ENCODE measurements at regions not wholly inside any gene's neighbourhood (a gene's known extent, or its start where the extent isn't known, plus 50 kb on each side); places are given as distances from the start of the nearest gene placed in this dataset.
"Not testable (repeated sequence)": the region's sequence is repeated elsewhere in the genome, so short reads cannot be mapped to it uniquely, and the experiment has no call there.

- DNase-seq, result no peak
Observed at GRCh38 chr13:48810013-48810412, 156.3 kb downstream of the CYSLTR2 start.

DNA sequence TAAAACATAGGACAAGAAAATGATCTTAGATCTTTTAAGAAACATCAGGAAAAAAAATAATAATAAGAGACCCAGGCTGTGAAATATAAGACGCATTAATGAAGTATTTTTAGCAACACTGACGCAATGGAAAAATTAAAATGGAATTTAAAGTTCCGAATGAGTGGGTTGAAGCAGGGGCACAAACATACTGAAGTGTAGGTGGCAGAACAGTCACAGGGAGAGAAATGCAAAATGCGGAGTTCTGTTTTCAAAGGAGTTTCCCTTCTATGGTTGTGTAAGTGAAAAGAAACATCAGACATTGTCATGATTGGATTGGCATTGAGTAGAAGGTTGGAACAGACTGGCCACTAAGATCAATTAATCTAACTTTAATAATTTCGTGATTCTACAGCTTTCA, 159.8 kb downstream of the CYSLTR2 start:
- no peak for DNase-seq

DNA sequence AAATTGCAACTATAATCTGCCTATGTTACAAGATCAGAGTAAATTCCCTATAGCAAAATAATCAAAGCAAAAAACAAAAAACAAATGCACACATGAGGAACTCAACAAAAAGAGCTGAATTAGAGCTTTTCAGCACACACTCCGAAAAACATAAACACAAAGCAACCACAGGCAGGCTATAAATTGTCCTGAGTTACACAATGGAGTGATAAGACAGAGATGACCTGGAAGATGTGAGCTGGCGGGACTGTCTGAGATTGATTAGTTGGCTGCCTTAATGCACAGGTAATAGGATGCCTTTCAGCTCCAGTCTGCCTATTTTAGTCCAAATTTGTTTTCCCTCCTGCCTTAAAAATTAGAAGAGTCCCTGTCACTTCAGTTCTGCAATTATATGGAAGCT, 159.0 kb upstream of the FNDC3A start:
- no peak for DNase-seq

GRCh38 chr13:48817166-48817802, 158.4 kb upstream of the FNDC3A start:
- no peak for DNase-seq

- no peak for DNase-seq
Observed at GRCh38 chr13:48818495-48819356, 157.0 kb upstream of the FNDC3A start.

DNA sequence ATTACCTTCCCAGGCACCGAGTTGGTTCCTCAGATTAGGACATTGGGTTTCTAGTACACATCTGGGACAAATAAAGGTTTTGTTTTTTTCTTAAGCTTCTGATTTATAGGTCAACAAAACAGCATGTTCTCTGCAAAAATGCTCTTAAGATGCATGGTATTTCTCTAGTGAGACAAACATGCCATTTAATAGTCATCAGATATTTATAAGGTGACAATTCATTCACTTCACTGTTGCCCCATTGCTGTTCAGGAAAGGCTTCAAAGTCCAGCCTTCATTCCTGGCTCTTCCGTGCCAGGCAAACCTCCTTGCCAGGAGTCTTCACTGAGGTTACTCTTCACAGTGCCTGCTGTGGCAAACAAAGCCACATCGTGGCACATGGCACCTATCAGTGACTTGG, 156.3 kb upstream of the FNDC3A start:
- no peak for DNase-seq

DNA sequence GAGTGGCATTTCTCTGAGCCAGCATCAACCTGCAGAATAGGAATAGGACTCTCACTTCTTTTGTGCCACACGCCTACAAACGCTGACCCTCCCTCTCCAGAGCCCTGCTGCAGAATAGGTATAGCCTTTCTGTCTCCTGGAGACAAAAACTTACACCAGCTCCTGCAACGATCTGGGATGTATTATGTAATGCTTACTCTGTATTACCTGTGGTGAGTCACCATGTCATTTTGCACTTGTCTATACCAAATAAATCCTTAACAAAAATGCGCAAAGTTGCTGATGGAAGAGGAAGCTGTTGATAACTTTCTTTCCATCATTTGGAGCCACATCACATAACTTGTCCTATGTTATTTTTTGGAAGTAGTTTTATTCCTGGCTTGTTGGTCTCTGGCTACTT, 155.8 kb upstream of the FNDC3A start:
- DNase-seq, result no peak

DNA sequence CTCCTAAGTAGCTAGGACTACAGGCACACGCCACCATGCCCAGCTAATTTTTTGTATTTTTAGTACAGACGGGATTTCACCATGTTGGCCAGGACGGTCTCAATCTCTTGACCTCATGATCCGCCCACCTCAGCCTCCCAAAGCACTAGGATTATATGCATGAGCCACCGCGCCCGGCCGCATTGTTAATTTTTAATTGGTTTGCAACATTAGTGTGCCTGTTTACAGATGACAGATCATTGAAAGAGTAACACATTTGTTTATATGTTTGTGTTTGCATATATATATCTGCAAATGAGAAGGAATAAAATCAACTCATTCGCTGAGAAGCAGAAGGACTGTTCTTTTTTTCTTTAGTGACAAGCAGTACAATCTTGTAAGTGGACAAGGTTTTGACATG, 152.2 kb upstream of the FNDC3A start:
- DNase-seq, result not testable (repeated sequence)

DNA sequence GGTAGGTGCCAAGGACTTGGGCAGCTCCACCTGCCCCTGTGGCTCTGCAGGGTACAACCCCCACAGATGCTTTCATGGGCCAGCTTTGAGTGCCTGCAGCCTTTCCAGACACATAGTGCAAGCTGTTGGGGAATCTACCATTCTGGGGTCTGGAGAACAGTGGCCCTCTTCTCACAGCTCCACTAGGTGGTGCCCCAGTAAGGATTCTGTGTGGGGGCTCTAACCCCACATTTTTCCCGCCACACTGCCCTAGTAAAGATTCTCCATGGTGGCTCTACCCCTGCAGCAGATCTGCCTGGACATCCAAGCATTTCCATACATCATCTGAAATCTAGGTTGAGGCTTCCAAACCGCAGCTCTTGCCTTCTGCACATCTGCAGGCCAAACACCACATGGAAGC, 149.7 kb upstream of the FNDC3A start:
- DNase-seq, result no peak

DNA sequence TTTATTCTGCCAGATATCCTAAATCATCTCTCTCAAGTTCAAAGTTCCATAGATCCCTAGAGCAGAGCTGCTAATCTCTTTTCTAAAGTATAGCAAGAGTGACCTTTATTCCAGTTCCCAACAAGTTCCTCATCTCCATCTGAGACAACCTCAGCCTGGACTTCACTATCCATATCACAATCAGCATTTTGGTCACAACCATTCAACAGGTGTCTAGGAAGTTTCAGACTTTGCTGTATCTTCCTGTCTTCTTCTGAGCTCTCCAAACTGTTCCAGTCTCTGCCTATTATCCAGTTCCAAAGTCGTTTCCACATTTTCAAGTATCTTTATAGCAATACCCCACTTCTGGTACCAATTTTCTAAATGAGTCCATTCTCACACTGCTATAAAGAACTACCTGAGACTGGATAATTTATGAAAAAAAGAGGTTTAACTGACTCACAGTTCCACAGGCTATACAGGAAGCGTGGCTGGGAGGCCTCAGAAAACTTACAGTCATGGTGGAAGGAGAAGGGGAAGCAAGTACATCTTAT, 148.7 kb upstream of the FNDC3A start:
- DNase-seq, result not testable (repeated sequence)

- DNase-seq, result no peak
Observed at GRCh38 chr13:48827709-48828108, 148.0 kb upstream of the FNDC3A start.

DNA sequence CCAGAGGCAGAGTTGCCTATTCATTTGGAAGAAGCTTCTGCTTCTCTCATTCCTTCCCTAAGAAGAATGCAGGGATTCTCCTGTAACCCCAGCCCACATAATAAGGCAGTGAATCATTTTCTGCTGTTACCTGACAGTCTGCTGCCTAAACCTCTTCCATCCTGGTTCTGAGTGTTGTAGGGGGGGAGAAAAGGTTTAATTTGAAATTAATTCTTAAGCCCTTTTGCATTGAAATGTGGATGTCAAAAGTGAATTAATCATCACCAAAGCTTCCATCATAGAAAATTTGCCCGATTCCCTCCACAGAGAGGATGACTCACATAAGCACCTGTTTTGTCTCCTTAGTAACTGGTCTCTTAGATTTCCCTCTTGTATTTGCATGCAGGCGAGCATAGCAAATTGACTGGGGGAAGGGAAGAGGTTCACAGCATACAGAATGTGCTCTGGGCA, 146.7 kb upstream of the FNDC3A start:
- no peak for DNase-seq

- no peak for DNase-seq
Observed at GRCh38 chr13:48829536-48829935, 146.2 kb upstream of the FNDC3A start.

- DNase-seq, result no peak
Observed at GRCh38 chr13:48831248-48831647, 144.5 kb upstream of the FNDC3A start.

- no peak for DNase-seq
Observed at GRCh38 chr13:48833412-48833811, 142.3 kb upstream of the FNDC3A start.

GRCh38 chr13:48835326-48835725, 140.4 kb upstream of the FNDC3A start:
- not testable (repeated sequence) for DNase-seq

GRCh38 chr13:48838193-48838973, 137.3 kb upstream of the FNDC3A start:
- no peak for DNase-seq

- DNase-seq, result no peak
Observed at GRCh38 chr13:48839171-48839570, 136.5 kb upstream of the FNDC3A start.

DNA sequence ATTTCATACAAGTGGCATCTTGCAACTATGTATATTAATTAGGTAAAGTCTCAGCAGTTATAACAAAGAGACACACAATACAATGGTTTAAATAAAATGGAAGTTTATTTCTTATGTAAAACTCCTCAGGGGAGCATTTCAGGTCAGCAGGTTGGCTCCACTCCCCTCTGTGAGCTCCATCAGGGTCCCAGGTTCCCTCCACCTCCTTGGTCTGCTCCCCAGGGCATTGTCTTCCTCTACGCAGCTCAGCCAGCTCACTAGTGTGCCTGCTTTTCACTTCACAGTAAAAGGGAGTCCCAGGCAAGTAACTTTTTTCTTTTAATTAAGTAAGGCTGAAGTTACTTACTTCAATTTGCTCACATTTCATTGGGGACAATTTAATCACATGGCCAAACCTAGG, 135.3 kb upstream of the FNDC3A start:
- no peak for DNase-seq

- no peak for DNase-seq
Observed at GRCh38 chr13:48842316-48842715, 133.4 kb upstream of the FNDC3A start.

- DNase-seq, result no peak
Observed at GRCh38 chr13:48843630-48844380, 131.9 kb upstream of the FNDC3A start.

GRCh38 chr13:48844676-48845075, 131.0 kb upstream of the FNDC3A start:
- no peak for DNase-seq

DNA sequence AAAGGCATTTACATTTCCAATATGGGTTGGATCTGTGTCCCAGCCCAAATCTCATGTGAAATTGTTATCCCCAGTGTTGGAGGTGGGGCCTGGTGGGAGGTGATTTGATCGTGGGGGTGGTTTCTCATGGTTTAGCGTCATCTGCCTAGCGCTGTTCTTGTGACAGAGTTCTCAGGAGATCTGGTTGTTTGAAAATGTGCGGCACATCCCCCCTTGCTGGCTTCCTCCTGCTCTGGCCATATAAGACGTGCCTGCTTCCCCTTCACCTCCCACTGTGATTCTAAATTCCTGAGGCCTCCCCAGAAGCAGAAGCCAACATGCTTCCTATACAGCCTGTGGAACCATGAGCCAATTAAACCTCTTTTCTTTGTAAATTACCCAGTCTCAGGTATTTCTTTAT, 126.2 kb upstream of the FNDC3A start:
- DNase-seq, result no peak
